GM12878 (cell line): ENCODE measurements at regions not wholly inside any gene's neighbourhood (a gene's known extent, or its start where the extent isn't known, plus 50 kb on each side); places are given as distances from the start of the nearest gene placed in this dataset.

Source experiments
- CBFB ChIP-seq: IDR thresholded peaks from 2 replicates; pipeline ENCODE4 v1.6.1; 2016; ENCODE audit warnings: antibody characterized with exemption, low read depth
- POLR2AphosphoS5 ChIP-seq: IDR thresholded peaks from 2 replicates; pipeline ENCODE4 v1.6.1; 2011; ENCODE audit warnings: mild to moderate bottlenecking, low read length, inconsistent platforms

DNA sequence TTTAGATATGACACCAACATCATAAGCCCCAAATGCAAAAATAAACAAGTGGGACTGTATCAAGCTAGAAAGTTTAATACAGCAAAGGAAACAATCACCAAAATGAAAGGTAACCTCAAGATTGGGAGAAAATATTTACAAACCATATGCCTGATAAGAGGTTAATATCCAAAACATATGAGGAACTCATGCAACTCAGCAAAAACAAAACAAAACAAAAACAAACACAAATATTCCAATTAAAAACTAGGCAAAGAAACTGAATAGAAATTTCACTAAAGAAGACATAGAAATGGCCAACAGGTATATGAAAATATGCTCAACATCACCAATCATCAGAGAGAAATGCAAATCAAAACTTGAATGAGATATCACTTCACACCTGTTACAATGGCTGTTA, 116.5 kb upstream of the ATP1B1 start:
- TF ChIP-seq CBFB = no peak
- TF ChIP-seq POLR2AphosphoS5 = no peak
